Testis (tissue), 2 donors: ENCODE measurements at regions not wholly inside any gene's neighbourhood (a gene's known extent, or its start where the extent isn't known, plus 50 kb on each side); places are given as distances from the start of the nearest gene placed in this dataset.

ENCODE experiments used
- POLR2A ChIP-seq: fragments of 450-650 bp; IDR thresholded peaks from one replicate; pipeline ENCODE4 v1.6.1; 2017; ENCODE audit warnings: antibody characterized with exemption, mild to moderate bottlenecking, moderate library complexity
- TF ChIP-seq, protein P1 (sequence below), 3 experiments: fragments of 450-650 bp in 2 of 3; fragments of 200-600 bp in 1 of 3; sonication (generic) in 1 of 3; IDR thresholded peaks; one replicate each; pipeline ENCODE4 v1.5.1; 2016 to 2019; ENCODE audit warnings: antibody characterized with exemption in 3 of 3, mild to moderate bottlenecking in 2 of 3, moderate library complexity in 1 of 3

DNA sequence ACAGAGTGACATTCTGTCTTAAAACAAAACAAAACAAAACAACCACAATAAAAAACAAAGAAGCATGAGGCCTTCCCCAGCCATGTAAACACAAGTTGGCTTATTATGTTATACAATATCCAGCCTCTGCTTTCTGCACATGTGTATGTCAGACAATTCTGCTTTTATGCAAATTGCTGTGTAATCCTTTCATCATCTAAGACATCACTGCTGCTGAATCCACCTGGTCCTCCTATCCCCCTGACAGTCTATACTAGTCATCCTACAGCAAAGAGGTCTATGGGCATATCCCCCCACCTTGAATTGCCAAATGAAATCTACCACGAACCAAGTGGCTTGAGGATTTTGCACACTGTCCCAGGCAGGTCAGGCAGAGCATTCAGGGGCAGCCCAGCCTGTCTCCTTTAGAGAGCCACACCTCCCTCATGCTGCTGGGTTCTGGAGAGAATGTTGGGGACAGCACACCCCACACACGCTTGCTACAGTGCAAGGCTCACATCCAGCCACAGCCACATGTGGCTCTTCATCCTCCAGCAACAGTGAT, 339.6 kb upstream of the CDH5 start:
- TF ChIP-seq, protein P1, sequence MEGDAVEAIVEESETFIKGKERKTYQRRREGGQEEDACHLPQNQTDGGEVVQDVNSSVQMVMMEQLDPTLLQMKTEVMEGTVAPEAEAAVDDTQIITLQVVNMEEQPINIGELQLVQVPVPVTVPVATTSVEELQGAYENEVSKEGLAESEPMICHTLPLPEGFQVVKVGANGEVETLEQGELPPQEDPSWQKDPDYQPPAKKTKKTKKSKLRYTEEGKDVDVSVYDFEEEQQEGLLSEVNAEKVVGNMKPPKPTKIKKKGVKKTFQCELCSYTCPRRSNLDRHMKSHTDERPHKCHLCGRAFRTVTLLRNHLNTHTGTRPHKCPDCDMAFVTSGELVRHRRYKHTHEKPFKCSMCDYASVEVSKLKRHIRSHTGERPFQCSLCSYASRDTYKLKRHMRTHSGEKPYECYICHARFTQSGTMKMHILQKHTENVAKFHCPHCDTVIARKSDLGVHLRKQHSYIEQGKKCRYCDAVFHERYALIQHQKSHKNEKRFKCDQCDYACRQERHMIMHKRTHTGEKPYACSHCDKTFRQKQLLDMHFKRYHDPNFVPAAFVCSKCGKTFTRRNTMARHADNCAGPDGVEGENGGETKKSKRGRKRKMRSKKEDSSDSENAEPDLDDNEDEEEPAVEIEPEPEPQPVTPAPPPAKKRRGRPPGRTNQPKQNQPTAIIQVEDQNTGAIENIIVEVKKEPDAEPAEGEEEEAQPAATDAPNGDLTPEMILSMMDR (IDR thresholded peaks at IDR 0.05) = no peak
- TF ChIP-seq POLR2A = no peak
